ENCODE measurements at regions not wholly inside any gene's neighbourhood (a gene's known extent, or its start where the extent isn't known, plus 50 kb on each side); places are given as distances from the start of the nearest gene placed in this dataset.

DNA sequence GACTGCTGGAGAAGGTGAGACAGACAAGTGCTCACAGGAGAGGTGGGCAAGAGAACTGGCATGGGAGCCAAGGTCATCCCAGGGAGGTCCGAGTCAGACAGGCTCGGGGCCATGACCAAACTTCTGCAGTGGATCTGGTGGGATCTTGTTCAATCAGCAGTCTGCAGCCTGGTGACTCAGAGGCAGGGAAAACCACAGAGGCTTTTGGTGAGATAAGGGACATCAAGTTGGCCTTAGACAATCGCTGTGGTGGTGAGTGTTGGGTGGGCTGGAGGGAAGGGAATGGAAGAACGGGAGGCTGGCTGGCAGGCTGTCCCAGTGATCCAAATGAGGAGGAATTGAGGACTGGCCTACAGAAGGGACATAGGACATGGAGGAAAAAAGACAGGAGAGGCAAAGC lies 123.8 kb downstream of the TMEM174 start:
- peaks cover 67% of the 10 kb centered on the region for H3K27me3 ChIP-seq (ENCODE audit: low read depth, low read length)
- H3K27ac ChIP-seq (ENCODE audit: low read length), result no peak overlapping the region
- no peak overlapping the region for H3K4me3 ChIP-seq (ENCODE audit: low read depth in 1 of 2, low read length in 2 of 2)
- no peaks in the 10 kb centered on the region for H3K9me3 ChIP-seq (ENCODE audit: control insufficient read depth in 1 of 2, low read length in 2 of 2)
- no peaks in the 10 kb centered on the region for H3K36me3 ChIP-seq (ENCODE audit: control insufficient read depth in 1 of 2, insufficient read depth in 2 of 2, low read length in 2 of 2)
- peaks cover 0 to 25% of the 10 kb centered on the region in 2 donors for H3K4me1 ChIP-seq (ENCODE audit: control insufficient read depth in 1 of 2, insufficient read depth in 2 of 2, low read length in 2 of 2)

DNA sequence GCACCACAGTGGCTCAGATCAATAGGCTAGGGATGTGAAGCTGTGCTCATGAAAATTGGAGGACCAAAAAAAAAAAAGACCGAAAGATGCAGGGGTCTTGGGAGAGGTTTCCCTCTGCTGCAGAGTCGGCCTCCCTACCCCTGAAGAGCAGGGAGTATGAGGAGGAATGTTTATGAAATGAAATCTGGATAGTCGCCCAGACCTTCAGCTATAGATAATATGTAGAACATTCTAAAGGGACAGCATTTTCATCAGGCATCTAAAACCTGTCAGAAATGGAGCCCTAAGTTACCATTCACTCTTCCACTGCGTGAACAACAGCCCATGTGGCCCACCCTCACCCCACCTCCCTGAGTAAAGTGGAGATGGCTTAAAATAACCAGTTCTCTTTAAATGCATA lies 122.9 kb downstream of the TMEM174 start:
- Histone ChIP-seq H3K27ac (ENCODE audit: low read length) (no peak overlapping the region), H3K4me3 (ENCODE audit: low read depth in 1 of 2, low read length in 2 of 2) (no peak overlapping the region), H3K4me1 (ENCODE audit: control insufficient read depth in 1 of 2, insufficient read depth in 2 of 2, low read length in 2 of 2) (peaks cover 0 to 25% of the 10 kb centered on the region in 2 donors), H3K9me3 (ENCODE audit: control insufficient read depth in 1 of 2, low read length in 2 of 2) (no peaks in the 10 kb centered on the region), H3K36me3 (ENCODE audit: control insufficient read depth in 1 of 2, insufficient read depth in 2 of 2, low read length in 2 of 2) (no peaks in the 10 kb centered on the region), H3K27me3 (ENCODE audit: low read depth, low read length) (peaks cover 59% of the 10 kb centered on the region)

DNA sequence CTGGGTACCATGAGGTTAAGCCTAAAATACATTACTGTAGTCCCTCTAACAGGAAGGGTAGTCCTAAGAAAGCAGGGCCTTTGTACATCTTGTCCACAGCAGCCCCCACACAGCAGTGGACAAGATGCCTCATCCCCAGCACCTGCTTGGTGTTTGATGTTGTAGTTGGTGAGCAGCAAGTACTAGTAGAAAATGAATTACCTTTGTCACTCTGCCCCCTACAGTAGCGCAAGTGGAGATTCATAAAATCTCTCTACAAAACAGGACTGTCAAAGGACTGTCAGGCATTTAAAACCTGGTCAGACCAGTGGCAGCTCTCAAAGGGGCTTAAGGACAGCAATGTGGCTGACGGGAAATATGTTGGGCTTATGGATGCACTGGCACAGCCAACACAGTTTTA lies 122.5 kb downstream of the TMEM174 start:
- Histone ChIP-seq H3K4me3 (ENCODE audit: low read depth in 1 of 2, low read length in 2 of 2) (no peak overlapping the region), H3K9me3 (ENCODE audit: control insufficient read depth in 1 of 2, low read length in 2 of 2) (no peaks in the 10 kb centered on the region), H3K27me3 (ENCODE audit: low read depth, low read length) (peaks cover 55% of the 10 kb centered on the region), H3K36me3 (ENCODE audit: control insufficient read depth in 1 of 2, insufficient read depth in 2 of 2, low read length in 2 of 2) (no peaks in the 10 kb centered on the region), H3K4me1 (ENCODE audit: control insufficient read depth in 1 of 2, insufficient read depth in 2 of 2, low read length in 2 of 2) (peaks cover 0 to 24% of the 10 kb centered on the region in 2 donors), H3K27ac (ENCODE audit: low read length) (no peak overlapping the region)

DNA sequence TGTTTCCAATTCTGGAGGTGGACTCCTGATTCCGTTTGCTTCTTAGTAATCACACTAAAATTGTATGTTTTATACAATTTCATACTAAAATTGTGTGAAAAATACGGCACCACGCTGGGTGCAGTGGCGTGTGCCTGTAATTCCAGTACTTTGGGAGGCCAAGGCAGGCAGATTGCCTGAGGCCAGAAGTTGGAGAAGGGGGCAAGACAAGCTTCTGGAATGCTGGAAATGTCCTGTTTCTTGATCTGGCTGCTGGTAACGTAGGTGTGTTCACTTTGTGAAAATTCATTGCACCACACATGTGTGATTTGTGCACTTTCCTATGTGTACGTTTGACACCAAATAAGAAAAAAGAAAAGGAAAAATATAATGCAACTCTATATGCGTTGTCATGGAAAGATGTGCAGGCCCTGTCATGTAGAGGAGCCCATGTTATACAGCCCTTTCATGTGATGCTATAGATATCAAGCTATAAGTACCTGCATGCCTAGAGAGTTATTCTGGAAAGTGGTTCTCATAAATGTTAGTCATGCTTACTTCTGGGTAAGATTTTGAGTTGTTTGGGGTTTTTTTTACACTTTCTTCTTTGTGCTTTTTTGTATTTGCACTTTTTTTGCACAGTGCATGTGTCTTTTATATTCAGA lies 119.9 kb downstream of the TMEM174 start:
- Histone ChIP-seq H3K27ac (ENCODE audit: low read length) (no peak overlapping the region), H3K9me3 (ENCODE audit: control insufficient read depth in 1 of 2, low read length in 2 of 2) (no peaks in the 10 kb centered on the region), H3K27me3 (ENCODE audit: low read depth, low read length) (peaks cover 34% of the 10 kb centered on the region), H3K36me3 (ENCODE audit: control insufficient read depth in 1 of 2, insufficient read depth in 2 of 2, low read length in 2 of 2) (no peaks in the 10 kb centered on the region), H3K4me1 (ENCODE audit: control insufficient read depth in 1 of 2, insufficient read depth in 2 of 2, low read length in 2 of 2) (no peaks in the 10 kb centered on the region), H3K4me3 (ENCODE audit: low read depth in 1 of 2, low read length in 2 of 2) (no peak overlapping the region)

DNA sequence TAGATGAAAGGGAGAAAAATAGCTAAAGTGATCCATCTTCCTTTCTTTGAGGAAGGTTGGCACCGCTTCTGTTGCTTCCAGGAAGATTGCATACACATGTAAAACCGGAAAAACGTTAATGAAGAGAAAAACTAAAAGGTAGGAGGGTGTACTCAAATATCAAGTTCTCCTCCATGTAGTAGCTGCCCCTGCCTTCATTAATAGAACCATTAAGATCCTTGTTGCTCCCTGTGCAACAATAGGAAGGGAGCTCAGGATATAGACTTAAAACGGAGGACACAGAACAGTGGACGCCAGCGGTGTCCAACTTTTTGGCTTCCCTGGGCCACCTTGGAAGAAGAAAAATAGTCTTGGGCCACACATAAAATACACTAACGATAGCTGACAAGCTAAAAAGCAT lies 118.9 kb downstream of the TMEM174 start:
- no peaks in the 10 kb centered on the region for H3K9me3 ChIP-seq (ENCODE audit: control insufficient read depth in 1 of 2, low read length in 2 of 2)
- no peaks in the 10 kb centered on the region for H3K4me1 ChIP-seq (ENCODE audit: control insufficient read depth in 1 of 2, insufficient read depth in 2 of 2, low read length in 2 of 2)
- no peaks in the 10 kb centered on the region for H3K36me3 ChIP-seq (ENCODE audit: control insufficient read depth in 1 of 2, insufficient read depth in 2 of 2, low read length in 2 of 2)
- no peak overlapping the region for H3K27ac ChIP-seq (ENCODE audit: low read length)
- no peak overlapping the region for H3K4me3 ChIP-seq (ENCODE audit: low read depth in 1 of 2, low read length in 2 of 2)
- H3K27me3 ChIP-seq (ENCODE audit: low read depth, low read length), result peaks cover 23% of the 10 kb centered on the region

DNA sequence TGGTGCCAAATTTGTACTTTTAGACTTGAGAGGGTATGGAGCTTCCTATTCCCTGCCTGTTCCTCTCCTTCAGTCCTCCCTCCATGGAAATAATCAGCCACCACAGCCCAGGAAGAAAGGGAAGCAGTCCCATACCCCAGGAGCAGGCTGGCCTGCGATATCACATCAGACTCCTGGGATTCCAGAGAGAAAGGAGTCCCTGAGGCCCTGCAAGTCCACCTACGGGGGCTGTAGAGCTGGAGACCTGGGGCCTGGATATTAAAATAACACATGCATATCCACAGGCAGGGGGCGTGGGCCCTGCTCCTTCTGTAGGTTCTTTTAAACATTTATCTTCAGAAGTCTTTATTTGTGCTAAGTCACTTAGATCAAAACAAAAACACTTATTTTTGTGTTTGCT lies 117.2 kb downstream of the TMEM174 start:
- Histone ChIP-seq H3K27ac (ENCODE audit: low read length) (no peak overlapping the region), H3K4me1 (ENCODE audit: control insufficient read depth in 1 of 2, insufficient read depth in 2 of 2, low read length in 2 of 2) (no peaks in the 10 kb centered on the region), H3K4me3 (ENCODE audit: low read depth in 1 of 2, low read length in 2 of 2) (no peak overlapping the region), H3K27me3 (ENCODE audit: low read depth, low read length) (peaks cover 9% of the 10 kb centered on the region), H3K36me3 (ENCODE audit: control insufficient read depth in 1 of 2, insufficient read depth in 2 of 2, low read length in 2 of 2) (no peaks in the 10 kb centered on the region), H3K9me3 (ENCODE audit: control insufficient read depth in 1 of 2, low read length in 2 of 2) (no peaks in the 10 kb centered on the region)

DNA sequence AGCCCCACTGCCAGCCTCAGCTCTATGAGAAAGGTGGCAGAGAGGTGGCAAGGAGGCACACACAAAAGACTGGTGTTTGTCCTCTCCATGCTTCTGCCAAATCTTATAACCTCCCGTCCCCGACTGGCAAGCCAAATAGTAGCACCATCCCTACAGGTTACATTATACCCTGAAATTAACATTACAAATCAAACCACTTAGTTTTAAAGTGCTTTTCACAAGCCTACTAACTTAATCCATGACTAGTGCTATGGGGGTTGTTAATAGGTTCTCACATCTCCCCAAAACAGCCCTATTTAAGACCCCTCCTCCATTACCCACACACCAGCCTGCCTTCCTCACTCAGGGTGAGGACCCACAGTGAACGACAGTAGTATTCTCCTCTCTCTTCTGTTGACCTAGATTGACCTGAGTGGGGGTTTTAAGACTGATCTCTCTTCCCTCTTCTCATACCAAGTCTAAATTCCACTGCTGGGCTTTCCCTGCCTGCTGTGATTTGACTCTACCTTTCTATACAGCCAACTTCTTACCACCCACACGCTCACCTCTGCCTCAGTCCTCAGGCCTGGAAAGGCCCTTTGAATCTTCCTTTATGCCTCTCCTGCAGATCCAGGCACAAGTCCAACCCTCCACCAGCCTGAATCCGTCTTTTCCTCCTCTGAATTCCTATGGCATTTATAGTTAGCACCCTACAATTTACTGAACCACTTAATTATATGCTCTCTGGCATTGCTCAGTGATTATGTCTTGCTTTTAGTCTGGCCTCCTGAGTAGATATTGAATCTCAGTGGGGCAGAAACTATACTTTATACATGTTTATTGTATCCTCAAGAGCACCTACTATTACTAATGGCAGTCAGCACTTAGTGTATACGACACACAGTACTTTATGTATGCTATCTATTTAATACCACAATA lies 116.1 kb downstream of the TMEM174 start:
- Histone ChIP-seq H3K27ac (ENCODE audit: low read length) (no peak overlapping the region), H3K27me3 (ENCODE audit: low read depth, low read length) (peaks cover 5% of the 10 kb centered on the region), H3K36me3 (ENCODE audit: control insufficient read depth in 1 of 2, insufficient read depth in 2 of 2, low read length in 2 of 2) (no peaks in the 10 kb centered on the region), H3K9me3 (ENCODE audit: control insufficient read depth in 1 of 2, low read length in 2 of 2) (no peaks in the 10 kb centered on the region), H3K4me1 (ENCODE audit: control insufficient read depth in 1 of 2, insufficient read depth in 2 of 2, low read length in 2 of 2) (no peaks in the 10 kb centered on the region), H3K4me3 (ENCODE audit: low read depth in 1 of 2, low read length in 2 of 2) (no peak overlapping the region)

DNA sequence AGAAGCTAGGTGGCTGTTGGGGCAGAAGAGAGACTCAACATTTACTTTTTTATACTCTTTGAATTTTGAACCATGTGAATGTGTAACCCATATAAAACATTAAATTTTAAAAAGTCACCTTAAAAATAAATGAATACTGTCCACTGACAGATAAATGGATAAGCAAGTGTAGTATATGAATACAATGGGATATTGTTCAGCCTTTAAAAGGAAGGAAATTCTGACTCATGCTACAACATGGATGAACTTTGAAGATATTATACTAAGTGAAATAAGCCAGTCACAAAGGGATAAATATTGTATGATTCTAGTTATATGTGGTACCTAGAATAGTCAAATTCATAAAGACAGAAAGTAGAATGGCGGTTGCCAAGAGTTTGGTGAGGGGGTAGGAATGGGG lies 113.9 kb downstream of the TMEM174 start:
- H3K27me3 ChIP-seq (ENCODE audit: low read depth, low read length), result peaks cover 5% of the 10 kb centered on the region
- H3K27ac ChIP-seq (ENCODE audit: low read length), result no peak overlapping the region
- H3K9me3 ChIP-seq (ENCODE audit: control insufficient read depth in 1 of 2, low read length in 2 of 2), result no peaks in the 10 kb centered on the region
- H3K4me1 ChIP-seq (ENCODE audit: control insufficient read depth in 1 of 2, insufficient read depth in 2 of 2, low read length in 2 of 2), result peaks cover 0 to 5% of the 10 kb centered on the region in 2 donors
- H3K36me3 ChIP-seq (ENCODE audit: control insufficient read depth in 1 of 2, insufficient read depth in 2 of 2, low read length in 2 of 2), result no peaks in the 10 kb centered on the region
- H3K4me3 ChIP-seq (ENCODE audit: low read depth in 1 of 2, low read length in 2 of 2), result no peak overlapping the region

DNA sequence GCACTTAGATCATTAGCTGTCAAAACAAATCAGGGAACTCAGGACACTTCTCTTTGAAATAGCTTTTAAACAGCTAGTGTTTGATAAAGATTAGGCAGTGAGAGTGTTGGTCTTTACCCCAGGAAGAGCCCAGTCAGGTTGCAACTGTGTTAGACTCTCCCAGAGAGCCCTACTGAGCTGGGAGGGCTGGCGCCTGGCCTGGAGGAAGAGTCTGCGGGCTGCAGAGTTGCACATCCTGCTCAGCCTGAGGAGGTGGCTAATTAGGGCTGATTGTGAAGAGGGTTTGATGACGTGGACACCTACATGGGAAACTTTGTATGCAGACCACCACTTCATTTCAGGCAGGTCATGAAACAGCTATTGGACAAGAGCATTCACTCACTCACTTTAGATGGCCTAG lies 112.0 kb downstream of the TMEM174 start:
- no peak overlapping the region for H3K27ac ChIP-seq (ENCODE audit: low read length)
- no peaks in the 10 kb centered on the region for H3K9me3 ChIP-seq (ENCODE audit: control insufficient read depth in 1 of 2, low read length in 2 of 2)
- no peaks in the 10 kb centered on the region for H3K36me3 ChIP-seq (ENCODE audit: control insufficient read depth in 1 of 2, insufficient read depth in 2 of 2, low read length in 2 of 2)
- H3K4me1 ChIP-seq (ENCODE audit: control insufficient read depth in 1 of 2, insufficient read depth in 2 of 2, low read length in 2 of 2), result peaks cover 14 to 16% of the 10 kb centered on the region in 2 donors
- no peak overlapping the region for H3K4me3 ChIP-seq (ENCODE audit: low read depth in 1 of 2, low read length in 2 of 2)
- H3K27me3 ChIP-seq (ENCODE audit: low read depth, low read length), result no peaks in the 10 kb centered on the region

DNA sequence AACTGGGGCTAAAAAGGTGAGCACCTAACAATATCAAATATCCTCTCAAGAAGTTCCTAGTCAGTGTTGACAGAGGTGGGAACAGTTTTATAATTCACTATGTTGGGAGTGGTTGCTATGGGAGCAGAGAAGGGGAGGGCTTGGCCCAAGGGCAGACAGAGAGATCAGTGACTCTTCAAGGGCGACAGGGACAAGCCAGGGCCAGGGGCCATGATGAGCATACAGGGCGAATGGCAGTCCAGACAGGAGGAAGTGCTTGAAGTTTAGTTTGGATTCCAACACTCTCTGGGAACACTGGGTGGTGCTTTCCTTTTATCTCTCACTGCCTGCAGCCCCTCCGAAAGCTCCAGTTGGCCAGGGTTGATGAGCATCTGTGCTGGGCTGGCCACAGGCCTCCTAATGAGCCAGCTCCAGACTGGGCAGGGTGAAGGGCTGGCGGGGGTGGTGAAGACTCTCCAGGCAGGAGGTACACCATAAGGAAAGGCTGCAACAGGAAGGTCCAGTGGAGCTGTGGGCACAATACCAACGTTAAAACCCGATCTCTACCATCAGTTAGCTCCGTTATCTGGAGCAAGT lies 111.3 kb downstream of the TMEM174 start:
- no peak overlapping the region for H3K27ac ChIP-seq (ENCODE audit: low read length)
- H3K4me1 ChIP-seq (ENCODE audit: control insufficient read depth in 1 of 2, insufficient read depth in 2 of 2, low read length in 2 of 2), result peaks cover 14 to 18% of the 10 kb centered on the region in 2 donors
- no peak overlapping the region for H3K4me3 ChIP-seq (ENCODE audit: low read depth in 1 of 2, low read length in 2 of 2)
- no peaks in the 10 kb centered on the region for H3K27me3 ChIP-seq (ENCODE audit: low read depth, low read length)
- no peaks in the 10 kb centered on the region for H3K36me3 ChIP-seq (ENCODE audit: control insufficient read depth in 1 of 2, insufficient read depth in 2 of 2, low read length in 2 of 2)
- no peaks in the 10 kb centered on the region for H3K9me3 ChIP-seq (ENCODE audit: control insufficient read depth in 1 of 2, low read length in 2 of 2)

DNA sequence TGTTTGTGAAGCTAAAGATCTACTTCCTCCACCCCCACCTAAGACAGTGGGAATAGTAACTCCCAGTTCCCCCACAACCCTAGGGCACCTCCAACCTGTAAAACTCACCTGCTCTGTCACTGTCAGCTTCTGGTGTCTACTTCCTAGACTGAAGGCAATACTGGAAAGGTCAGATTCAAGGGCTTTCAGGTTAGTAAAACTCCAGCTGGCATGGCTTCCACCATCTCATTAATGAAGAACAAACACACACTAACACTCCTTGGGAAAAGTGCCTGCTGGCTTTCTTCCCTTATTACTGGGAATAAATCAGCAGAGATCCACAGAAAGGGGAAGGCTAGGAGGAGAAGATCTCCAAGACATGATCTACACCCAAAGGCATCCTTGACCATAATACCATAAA lies 109.9 kb downstream of the TMEM174 start:
- peaks cover 14 to 18% of the 10 kb centered on the region in 2 donors for H3K4me1 ChIP-seq (ENCODE audit: control insufficient read depth in 1 of 2, insufficient read depth in 2 of 2, low read length in 2 of 2)
- H3K27me3 ChIP-seq (ENCODE audit: low read depth, low read length), result no peaks in the 10 kb centered on the region
- no peaks in the 10 kb centered on the region for H3K36me3 ChIP-seq (ENCODE audit: control insufficient read depth in 1 of 2, insufficient read depth in 2 of 2, low read length in 2 of 2)
- H3K9me3 ChIP-seq (ENCODE audit: control insufficient read depth in 1 of 2, low read length in 2 of 2), result no peaks in the 10 kb centered on the region
- no peak overlapping the region for H3K4me3 ChIP-seq (ENCODE audit: low read depth in 1 of 2, low read length in 2 of 2)
- H3K27ac ChIP-seq (ENCODE audit: low read length), result no peak overlapping the region

Measured in muscle layer of duodenum (tissue), 2 donors.